ENCODE measurements at regions not wholly inside any gene's neighbourhood (a gene's known extent, or its start where the extent isn't known, plus 50 kb on each side); places are given as distances from the start of the nearest gene placed in this dataset.

DNA sequence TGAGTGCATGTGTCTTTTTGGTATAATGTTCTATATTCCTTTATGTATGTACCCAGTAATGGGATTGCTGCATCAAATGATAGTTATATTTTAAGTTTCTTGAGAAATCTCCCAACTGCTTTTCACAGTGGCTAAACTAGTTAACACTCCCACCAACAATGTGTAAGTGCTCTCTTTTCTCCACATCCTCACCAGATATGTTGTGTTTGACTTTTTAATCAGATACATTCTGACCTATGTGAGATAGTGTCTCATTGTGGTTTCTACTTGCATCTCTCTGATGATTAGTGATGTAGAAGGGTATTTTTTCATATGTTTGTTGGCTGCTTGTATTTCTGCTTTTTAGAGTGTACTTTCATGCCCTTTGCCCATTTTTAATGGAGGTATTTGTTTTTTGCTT lies 62.8 kb upstream of the ALG10B start:
- Histone ChIP-seq H3K9me2 (ENCODE audit: insufficient read depth) (no peaks in the 10 kb centered on the region), H3K4me3 (no peak overlapping the region), H3K27me3 (ENCODE audit: insufficient read depth, low read depth) (no peaks in the 10 kb centered on the region), H3F3A (ENCODE audit: insufficient read depth, low read depth) (no peaks in the 10 kb centered on the region), H3K36me3 (ENCODE audit: low read depth) (no peaks in the 10 kb centered on the region), H2AFZ (no peak overlapping the region), H3K9me3 (ENCODE audit: insufficient read depth, low read depth) (no peaks in the 10 kb centered on the region), H3K4me1 (replicated peaks; ENCODE audit: insufficient read depth) (no peaks in the 10 kb centered on the region), H3K79me2 (ENCODE audit: low read depth) (no peaks in the 10 kb centered on the region), H4K20me1 (ENCODE audit: insufficient read depth) (no peaks in the 10 kb centered on the region), H3K27ac (no peak overlapping the region), H3K4me2 (no peak overlapping the region)
- BruUV-seq (replicated peaks) = no TSS peak
- intact Hi-C loops (cut with micrococcal nuclease; ENCODE audit: unreplicated experiment) = no loop called here
- ChIA-PET CTCF (no interaction called here), POLR2A (ENCODE audit: unreplicated experiment) (no interaction called here)
- DNase-seq = no peak
- TF ChIP-seq EZH2 (IDR thresholded peaks at IDR 0.05; ENCODE audit: low read depth) = no peak
- TF ChIP-seq, protein P1, sequence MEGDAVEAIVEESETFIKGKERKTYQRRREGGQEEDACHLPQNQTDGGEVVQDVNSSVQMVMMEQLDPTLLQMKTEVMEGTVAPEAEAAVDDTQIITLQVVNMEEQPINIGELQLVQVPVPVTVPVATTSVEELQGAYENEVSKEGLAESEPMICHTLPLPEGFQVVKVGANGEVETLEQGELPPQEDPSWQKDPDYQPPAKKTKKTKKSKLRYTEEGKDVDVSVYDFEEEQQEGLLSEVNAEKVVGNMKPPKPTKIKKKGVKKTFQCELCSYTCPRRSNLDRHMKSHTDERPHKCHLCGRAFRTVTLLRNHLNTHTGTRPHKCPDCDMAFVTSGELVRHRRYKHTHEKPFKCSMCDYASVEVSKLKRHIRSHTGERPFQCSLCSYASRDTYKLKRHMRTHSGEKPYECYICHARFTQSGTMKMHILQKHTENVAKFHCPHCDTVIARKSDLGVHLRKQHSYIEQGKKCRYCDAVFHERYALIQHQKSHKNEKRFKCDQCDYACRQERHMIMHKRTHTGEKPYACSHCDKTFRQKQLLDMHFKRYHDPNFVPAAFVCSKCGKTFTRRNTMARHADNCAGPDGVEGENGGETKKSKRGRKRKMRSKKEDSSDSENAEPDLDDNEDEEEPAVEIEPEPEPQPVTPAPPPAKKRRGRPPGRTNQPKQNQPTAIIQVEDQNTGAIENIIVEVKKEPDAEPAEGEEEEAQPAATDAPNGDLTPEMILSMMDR (conservative IDR thresholded peaks at IDR 0.05) = no peak

DNA sequence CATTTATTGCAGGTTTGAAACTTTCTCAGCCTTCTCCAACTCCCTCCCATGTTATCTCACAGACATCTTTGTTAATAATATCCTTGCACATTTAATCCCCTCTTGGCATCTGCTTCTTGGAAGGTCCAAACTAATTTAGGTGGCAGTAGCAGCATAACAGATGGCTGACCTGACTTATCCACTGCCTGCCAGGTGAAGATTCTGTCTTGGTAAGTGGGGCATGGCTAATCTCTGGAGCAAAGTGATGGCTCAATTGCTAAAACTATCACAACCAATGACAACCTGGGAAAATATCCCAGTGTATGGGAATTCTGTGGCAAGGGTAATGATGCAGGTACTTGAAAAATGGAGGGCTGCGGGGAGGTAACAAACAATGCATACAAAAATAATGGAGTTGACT lies 58.2 kb upstream of the ALG10B start:
- BruUV-seq (replicated peaks) = no TSS peak
- H3K36me3 ChIP-seq (ENCODE audit: low read depth) = no peaks in the 10 kb centered on the region
- H3K27me3 ChIP-seq (ENCODE audit: insufficient read depth, low read depth) = no peaks in the 10 kb centered on the region
- no peaks in the 10 kb centered on the region for H3K9me2 ChIP-seq (ENCODE audit: insufficient read depth)
- no peak overlapping the region for H3K4me2 ChIP-seq
- no peak overlapping the region for H3K27ac ChIP-seq
- H3K4me3 ChIP-seq = no peak overlapping the region
- no peaks in the 10 kb centered on the region for H4K20me1 ChIP-seq (ENCODE audit: insufficient read depth)
- H3K79me2 ChIP-seq (ENCODE audit: low read depth) = no peaks in the 10 kb centered on the region
- no peak overlapping the region for H2AFZ ChIP-seq
- TF ChIP-seq, protein P1 (conservative IDR thresholded peaks at IDR 0.05) = no peak
- no peak for TF ChIP-seq EZH2 (IDR thresholded peaks at IDR 0.05; ENCODE audit: low read depth)
- ChIA-PET CTCF (no interaction called here), POLR2A (ENCODE audit: unreplicated experiment) (no interaction called here)
- H3F3A ChIP-seq (ENCODE audit: insufficient read depth, low read depth) = no peaks in the 10 kb centered on the region
- H3K9me3 ChIP-seq (ENCODE audit: insufficient read depth, low read depth) = no peaks in the 10 kb centered on the region
- DNase-seq = no peak
- intact Hi-C loops (cut with micrococcal nuclease; ENCODE audit: unreplicated experiment) = no loop called here
- no peaks in the 10 kb centered on the region for H3K4me1 ChIP-seq (replicated peaks; ENCODE audit: insufficient read depth)

Data from PC-9 (cell line).